ENCODE measurements at regions not wholly inside any gene's neighbourhood (a gene's known extent, or its start where the extent isn't known, plus 50 kb on each side); places are given as distances from the start of the nearest gene placed in this dataset.

- no peak for TF ChIP-seq MXI1 (IDR thresholded peaks at IDR 0.05; ENCODE audit: low read depth, low read length)
- no peak for TF ChIP-seq SMC3 (IDR thresholded peaks at IDR 0.05; ENCODE audit: low read depth, low read length)
- no peak for TF ChIP-seq JUND (IDR thresholded peaks at IDR 0.05)
- TF ChIP-seq PBX3 (IDR thresholded peaks at IDR 0.05) = no peak
- no peak for TF ChIP-seq CHD2 (IDR thresholded peaks at IDR 0.05; ENCODE audit: low read length, partially characterized antibody)
- TF ChIP-seq CTCF (IDR thresholded peaks at IDR 0.05) = no peak
- TF ChIP-seq POLR2AphosphoS5 (IDR thresholded peaks at IDR 0.05; ENCODE audit: low read depth, low read length) = no peak
- TF ChIP-seq USF1 (IDR thresholded peaks at IDR 0.05; ENCODE audit: borderline replicate concordance, low read depth) = no peak
- no peak for TF ChIP-seq RXRA (IDR thresholded peaks at IDR 0.05; ENCODE audit: borderline replicate concordance, low read depth)
- TF ChIP-seq SIN3A (IDR thresholded peaks at IDR 0.05; ENCODE audit: borderline replicate concordance, low read depth, low read length) = no peak
Observed at GRCh38 chr12:97899529-97899928, 436.9 kb downstream of the RMST start.

All from SK-N-SH (cell line).